Kidney (tissue), 13 donors: ENCODE measurements at regions not wholly inside any gene's neighbourhood (a gene's known extent, or its start where the extent isn't known, plus 50 kb on each side); places are given as distances from the start of the nearest gene placed in this dataset.

ENCODE experiments used
- DNase-seq, 5 donors: peaks; one replicate each; pipeline ENCODE4 v3.0.0-alpha.2; 2013 to 2020
- FAIRE-seq: peaks from 2 replicates; lab custom pipeline; 2012; peaks lifted over from hg19 to GRCh38; lab: Jason Lieb, UNC
- H3K27ac ChIP-seq, 2 donors: one replicate each; pipeline ENCODE4 v1.7.0; 2013; ENCODE audit warnings: low read depth in 2 of 2, low read length in 2 of 2, inconsistent platforms in 1 of 2
- H3K27me3 ChIP-seq: one replicate; pipeline ENCODE4 v1.7.1; 2013; ENCODE audit warnings: low read length, inconsistent platforms; ENCODE audit not compliant: control insufficient read depth, insufficient read depth
- H3K36me3 ChIP-seq, 3 donors: one replicate each; pipeline versions ENCODE4 v1.7.0 to v1.7.1; 2013; ENCODE audit warnings: low read length in 3 of 3, control low read depth in 1 of 3, inconsistent platforms in 1 of 3; ENCODE audit not compliant: insufficient read depth in 3 of 3, control insufficient read depth in 2 of 3
- H3K4me1 ChIP-seq, 3 donors: one replicate each; pipeline versions ENCODE4 v1.7.0 to v1.7.1; 2013; ENCODE audit warnings: low read length in 3 of 3, inconsistent platforms in 1 of 3, low read depth in 1 of 3; ENCODE audit not compliant: control insufficient read depth in 2 of 3, insufficient read depth in 2 of 3
- H3K4me3 ChIP-seq, 3 donors: one replicate each; pipeline versions ENCODE4 v1.7.0 to v1.8.1; 2013; ENCODE audit warnings: low read length in 3 of 3, control low read depth in 1 of 3, inconsistent platforms in 1 of 3
- H3K9ac ChIP-seq, 3 donors: one replicate each; pipeline versions ENCODE4 v1.7.0 to v1.7.1; 2013; ENCODE audit warnings: low read length in 3 of 3, control low read depth in 1 of 3, inconsistent platforms in 1 of 3
- H3K9me3 ChIP-seq, 3 donors: one replicate each; pipeline versions ENCODE4 v1.7.0 to v1.7.1; 2013; ENCODE audit warnings: low read length in 3 of 3, control low read depth in 1 of 3, inconsistent platforms in 1 of 3; ENCODE audit not compliant: control insufficient read depth in 2 of 3, insufficient read depth in 1 of 3
- CTCF ChIP-seq: IDR thresholded peaks from 3 replicates; pipeline ENCODE4 v1.5.1; 2012; ENCODE audit warnings: mild to moderate bottlenecking, moderate library complexity, borderline replicate concordance; ENCODE audit not compliant: insufficient read depth; ENCODE audit errors: extremely low read depth
- intact Hi-C: fragments of 100-400 bp; cut with DNase I; formaldehyde crosslinking; loops from one replicate; pipeline ENCODE4 v1.11.1; 2022
- donor health status: control.
- donor health status: control.
- donor health status: control.
- donor health status: control.
- donor health status: control.
- donor health status: DM: yes; HTN: yes; CAD: no.
- donor health status: Normal renal cell carcinoma (clear cell type).

- H3K9me3 ChIP-seq, result no peaks in the 10 kb centered on the region
- no peaks in the 10 kb centered on the region for H3K4me1 ChIP-seq
- DNase-seq (no peak), FAIRE-seq (no peak)
- H3K9ac ChIP-seq, result no peak overlapping the region
- H3K4me3 ChIP-seq, result no peak overlapping the region
- intact Hi-C loops, result no loop called here
- H3K27ac ChIP-seq, result no peak overlapping the region
- H3K36me3 ChIP-seq, result no peaks in the 10 kb centered on the region
- TF ChIP-seq CTCF, result no peak
- H3K27me3 ChIP-seq, result no peaks in the 10 kb centered on the region
These were observed 1560.4 kb upstream of the GBE1 start for GRCh38 chr3:83321891-83322290.

GRCh38 chr3:83354205-83354604 lies 1592.8 kb upstream of the GBE1 start:
- H3K4me3 ChIP-seq, result no peak overlapping the region
- intact Hi-C loops, result no loop called here

GRCh38 chr3:83393276-83393675 lies 1565.5 kb upstream of the CADM2 start:
- DNase-seq (peak in 1 of 5 donors; percentile 7), FAIRE-seq (no peak)
- Histone ChIP-seq H3K9ac (no peak overlapping the region), H3K36me3 (no peaks in the 10 kb centered on the region), H3K4me1 (no peaks in the 10 kb centered on the region), H3K9me3 (no peaks in the 10 kb centered on the region), H3K4me3 (no peak overlapping the region), H3K27me3 (no peaks in the 10 kb centered on the region), H3K27ac (no peak overlapping the region)
- TF ChIP-seq CTCF, result no peak
- intact Hi-C loops, result no loop called here

More at GRCh38 chr3:83354205-83354604, 1592.8 kb upstream of the GBE1 start:
- Histone ChIP-seq H3K4me1 (no peaks in the 10 kb centered on the region), H3K27me3 (no peaks in the 10 kb centered on the region), H3K9ac (no peak overlapping the region), H3K36me3 (no peaks in the 10 kb centered on the region), H3K27ac (no peak overlapping the region), H3K9me3 (no peaks in the 10 kb centered on the region)
- FAIRE-seq, result no peak
- no peak for TF ChIP-seq CTCF
- no peak for DNase-seq

GRCh38 chr3:83403927-83404326 lies 1554.9 kb upstream of the CADM2 start:
- no peak overlapping the region for H3K9ac ChIP-seq
- peak in 1 of 5 donors; percentile 49 for DNase-seq
- no peaks in the 10 kb centered on the region for H3K4me1 ChIP-seq
- intact Hi-C loops, result no loop called here
- TF ChIP-seq CTCF, result no peak
- H3K27me3 ChIP-seq, result no peaks in the 10 kb centered on the region
- H3K4me3 ChIP-seq, result no peak overlapping the region
- no peak for FAIRE-seq
- H3K9me3 ChIP-seq, result no peaks in the 10 kb centered on the region
- no peak overlapping the region for H3K27ac ChIP-seq
- no peaks in the 10 kb centered on the region for H3K36me3 ChIP-seq
